ENCODE measurements at regions not wholly inside any gene's neighbourhood (a gene's known extent, or its start where the extent isn't known, plus 50 kb on each side); places are given as distances from the start of the nearest gene placed in this dataset.

DNA sequence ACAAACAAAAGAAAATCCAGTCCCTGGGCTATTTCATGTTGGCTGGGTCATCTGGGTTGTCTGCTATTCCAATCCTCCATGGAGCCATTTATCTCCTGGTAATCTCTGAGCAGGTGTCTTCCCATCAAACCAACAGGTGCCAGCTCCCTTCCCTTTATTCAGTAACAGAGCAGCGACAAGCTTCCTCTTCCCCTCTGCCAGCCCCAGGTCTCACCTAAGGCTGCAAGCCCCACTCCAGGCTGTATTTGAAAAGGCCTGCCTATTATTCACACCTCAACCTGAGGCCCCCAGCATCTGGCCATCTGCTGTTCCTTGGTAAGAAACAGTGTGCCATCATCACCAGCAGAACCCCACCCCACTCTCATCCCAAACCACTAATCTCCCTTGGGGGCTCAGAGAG, 436.2 kb downstream of the BUD13 start:
- TF ChIP-seq EZH2 (IDR thresholded peaks at IDR 0.05; ENCODE audit: borderline replicate concordance, low read length) (no peak), CTCF (IDR thresholded peaks at IDR 0.05; ENCODE audit: low read length) (no peak)

Measured in OCI-LY1 (cell line).